GM23338 (cell line): ENCODE measurements at regions not wholly inside any gene's neighbourhood (a gene's known extent, or its start where the extent isn't known, plus 50 kb on each side); places are given as distances from the start of the nearest gene placed in this dataset.

ENCODE experiments used
- ATAC-seq: fragments of 200-7000 bp; cut with Tn5 transposase; 3 replicates; pipeline ENCODE4 v1.9.1; 2020
- DNase-seq: peaks from one replicate; pipeline ENCODE4 v3.0.0-alpha.2; 2015; ENCODE audit warnings: low spot score
- H2AFZ ChIP-seq: fragments of 200-600 bp; sonication (generic); 2 replicates; pipeline ENCODE4 v1.8.0; 2016; ENCODE audit warnings: antibody characterized with exemption, mild to moderate bottlenecking, moderate library complexity
- H3F3A ChIP-seq: fragments of 200-600 bp; sonication (generic); replicated peaks from 2 replicates; pipeline ENCODE4 v1.8.0; 2017; ENCODE audit warnings: antibody characterized with exemption, mixed run types, low read depth
- H3K27ac ChIP-seq: fragments of 200-600 bp; sonication (generic); 2 replicates; pipeline ENCODE4 v1.6.1; 2016; ENCODE audit warnings: low read depth
- H3K27me3 ChIP-seq: fragments of 200-600 bp; sonication (generic); 2 replicates; pipeline ENCODE4 v1.8.0; 2016; ENCODE audit warnings: mild to moderate bottlenecking, mixed run types, moderate library complexity; ENCODE audit not compliant: insufficient read depth
- H3K36me3 ChIP-seq: fragments of 200-600 bp; sonication (generic); 2 replicates; pipeline ENCODE4 v1.8.0; 2016; ENCODE audit warnings: mild to moderate bottlenecking; ENCODE audit not compliant: insufficient read depth
- H3K4me1 ChIP-seq: fragments of 200-600 bp; sonication (generic); 2 replicates; pipeline ENCODE4 v1.8.0; 2016; ENCODE audit warnings: mild to moderate bottlenecking, moderate library complexity; ENCODE audit not compliant: insufficient read depth
- H3K4me2 ChIP-seq: fragments of 200-600 bp; sonication (generic); 2 replicates; pipeline ENCODE4 v1.7.1; 2017; ENCODE audit warnings: mixed run types
- H3K4me3 ChIP-seq: fragments of 200-600 bp; sonication (generic); 2 replicates; pipeline ENCODE4 v1.6.1; 2016; ENCODE audit warnings: mixed run types
- H3K79me2 ChIP-seq: fragments of 200-600 bp; sonication (generic); replicated peaks from 2 replicates; pipeline ENCODE4 v1.8.0; 2017; ENCODE audit warnings: mild to moderate bottlenecking; ENCODE audit not compliant: insufficient read depth
- H3K9me2 ChIP-seq: fragments of 200-600 bp; sonication (generic); 2 replicates; pipeline ENCODE4 v1.8.0; 2017; ENCODE audit not compliant: insufficient read depth
- H4K20me1 ChIP-seq: fragments of 200-600 bp; sonication (generic); replicated peaks from 2 replicates; pipeline ENCODE4 v1.8.0; 2017; ENCODE audit warnings: mild to moderate bottlenecking; ENCODE audit not compliant: insufficient read depth
- H3K27ac Mint-ChIP-seq: 2 replicates; pipeline ENCODE4 v1.8.0; 2020; ENCODE audit warnings: inconsistent platforms, mild to moderate bottlenecking, moderate library complexity, mixed read lengths
- H3K27me3 Mint-ChIP-seq: 3 replicates; pipeline ENCODE4 v1.8.0; 2022; ENCODE audit warnings: low read depth, mild to moderate bottlenecking, moderate library complexity, mixed read lengths, inconsistent platforms; ENCODE audit not compliant: insufficient read depth, poor library complexity
- H3K36me3 Mint-ChIP-seq: 3 replicates; pipeline ENCODE4 v1.8.0; 2021; ENCODE audit warnings: low read depth, mild to moderate bottlenecking, inconsistent platforms, moderate library complexity, mixed read lengths
- H3K4me1 Mint-ChIP-seq: 3 replicates; pipeline ENCODE4 v1.8.0; 2020; ENCODE audit warnings: mild to moderate bottlenecking, inconsistent platforms, mixed read lengths
- H3K4me3 Mint-ChIP-seq: 3 replicates; pipeline ENCODE4 v1.8.0; 2021; ENCODE audit warnings: moderate library complexity, mild to moderate bottlenecking, inconsistent platforms, mixed read lengths
- H3K9me3 Mint-ChIP-seq: 3 replicates; pipeline ENCODE4 v1.8.0; 2020; ENCODE audit warnings: moderate library complexity, mild to moderate bottlenecking, inconsistent platforms, mixed read lengths
- ETS1 ChIP-seq: IDR thresholded peaks from 2 replicates; pipeline ENCODE4 v1.6.1; 2016; ENCODE audit warnings: antibody characterized with exemption
- EZH2 ChIP-seq: fragments of 200-600 bp; sonication (generic); IDR thresholded peaks from one replicate; pipeline ENCODE4 v1.8.0; 2017; ENCODE audit warnings: antibody characterized with exemption, mild to moderate bottlenecking, low read depth; ENCODE audit not compliant: unreplicated experiment
- JUNB ChIP-seq: IDR thresholded peaks from one replicate; pipeline ENCODE4 v1.6.1; 2016; ENCODE audit warnings: antibody characterized with exemption; ENCODE audit not compliant: unreplicated experiment
- NANOG ChIP-seq: IDR thresholded peaks from 2 replicates; pipeline ENCODE4 v1.6.1; 2016; ENCODE audit warnings: antibody characterized with exemption, borderline replicate concordance
- ZNF331 ChIP-seq: fragments of 250-450 bp; sonication (Bioruptor Pico); IDR thresholded peaks from 2 replicates; pipeline ENCODE4 v1.5.0; 2020; ENCODE audit warnings: low read depth, mild to moderate bottlenecking, moderate library complexity
- TF ChIP-seq, protein P1 (sequence below): fragments of 250-450 bp; sonication (Bioruptor Pico); IDR thresholded peaks from 2 replicates; pipeline ENCODE4 v1.5.0; 2020; ENCODE audit warnings: mild to moderate bottlenecking, moderate library complexity

GRCh38 chr4:45530498-45530897 is 593.4 kb downstream of the GABRG1 start:
- no peaks in the 10 kb centered on the region for H3K27me3 ChIP-seq
- no peak overlapping the region for H3K4me3 ChIP-seq
- Mint-ChIP-seq H3K27ac (no peak overlapping the region), H3K4me3 (no peak overlapping the region), H3K9me3 (peaks cover 74% of the 10 kb centered on the region), H3K4me1 (no peaks in the 10 kb centered on the region), H3K36me3 (peaks cover 30% of the 10 kb centered on the region), H3K27me3 (peaks cover 7% of the 10 kb centered on the region)
- ATAC-seq, result no peak
- no peaks in the 10 kb centered on the region for H3K9me2 ChIP-seq
- no peaks in the 10 kb centered on the region for H3K4me1 ChIP-seq
- DNase-seq, result no peak
- H3K79me2 ChIP-seq, result no peaks in the 10 kb centered on the region
- peaks cover 6% of the 10 kb centered on the region; the same call in 1 of the 2 replicates for H3K36me3 ChIP-seq
- H3K4me2 ChIP-seq, result no peak overlapping the region
- H4K20me1 ChIP-seq, result no peaks in the 10 kb centered on the region
- no peak overlapping the region for H2AFZ ChIP-seq
- TF ChIP-seq EZH2 (no peak), NANOG (no peak)
- TF ChIP-seq, protein P1, sequence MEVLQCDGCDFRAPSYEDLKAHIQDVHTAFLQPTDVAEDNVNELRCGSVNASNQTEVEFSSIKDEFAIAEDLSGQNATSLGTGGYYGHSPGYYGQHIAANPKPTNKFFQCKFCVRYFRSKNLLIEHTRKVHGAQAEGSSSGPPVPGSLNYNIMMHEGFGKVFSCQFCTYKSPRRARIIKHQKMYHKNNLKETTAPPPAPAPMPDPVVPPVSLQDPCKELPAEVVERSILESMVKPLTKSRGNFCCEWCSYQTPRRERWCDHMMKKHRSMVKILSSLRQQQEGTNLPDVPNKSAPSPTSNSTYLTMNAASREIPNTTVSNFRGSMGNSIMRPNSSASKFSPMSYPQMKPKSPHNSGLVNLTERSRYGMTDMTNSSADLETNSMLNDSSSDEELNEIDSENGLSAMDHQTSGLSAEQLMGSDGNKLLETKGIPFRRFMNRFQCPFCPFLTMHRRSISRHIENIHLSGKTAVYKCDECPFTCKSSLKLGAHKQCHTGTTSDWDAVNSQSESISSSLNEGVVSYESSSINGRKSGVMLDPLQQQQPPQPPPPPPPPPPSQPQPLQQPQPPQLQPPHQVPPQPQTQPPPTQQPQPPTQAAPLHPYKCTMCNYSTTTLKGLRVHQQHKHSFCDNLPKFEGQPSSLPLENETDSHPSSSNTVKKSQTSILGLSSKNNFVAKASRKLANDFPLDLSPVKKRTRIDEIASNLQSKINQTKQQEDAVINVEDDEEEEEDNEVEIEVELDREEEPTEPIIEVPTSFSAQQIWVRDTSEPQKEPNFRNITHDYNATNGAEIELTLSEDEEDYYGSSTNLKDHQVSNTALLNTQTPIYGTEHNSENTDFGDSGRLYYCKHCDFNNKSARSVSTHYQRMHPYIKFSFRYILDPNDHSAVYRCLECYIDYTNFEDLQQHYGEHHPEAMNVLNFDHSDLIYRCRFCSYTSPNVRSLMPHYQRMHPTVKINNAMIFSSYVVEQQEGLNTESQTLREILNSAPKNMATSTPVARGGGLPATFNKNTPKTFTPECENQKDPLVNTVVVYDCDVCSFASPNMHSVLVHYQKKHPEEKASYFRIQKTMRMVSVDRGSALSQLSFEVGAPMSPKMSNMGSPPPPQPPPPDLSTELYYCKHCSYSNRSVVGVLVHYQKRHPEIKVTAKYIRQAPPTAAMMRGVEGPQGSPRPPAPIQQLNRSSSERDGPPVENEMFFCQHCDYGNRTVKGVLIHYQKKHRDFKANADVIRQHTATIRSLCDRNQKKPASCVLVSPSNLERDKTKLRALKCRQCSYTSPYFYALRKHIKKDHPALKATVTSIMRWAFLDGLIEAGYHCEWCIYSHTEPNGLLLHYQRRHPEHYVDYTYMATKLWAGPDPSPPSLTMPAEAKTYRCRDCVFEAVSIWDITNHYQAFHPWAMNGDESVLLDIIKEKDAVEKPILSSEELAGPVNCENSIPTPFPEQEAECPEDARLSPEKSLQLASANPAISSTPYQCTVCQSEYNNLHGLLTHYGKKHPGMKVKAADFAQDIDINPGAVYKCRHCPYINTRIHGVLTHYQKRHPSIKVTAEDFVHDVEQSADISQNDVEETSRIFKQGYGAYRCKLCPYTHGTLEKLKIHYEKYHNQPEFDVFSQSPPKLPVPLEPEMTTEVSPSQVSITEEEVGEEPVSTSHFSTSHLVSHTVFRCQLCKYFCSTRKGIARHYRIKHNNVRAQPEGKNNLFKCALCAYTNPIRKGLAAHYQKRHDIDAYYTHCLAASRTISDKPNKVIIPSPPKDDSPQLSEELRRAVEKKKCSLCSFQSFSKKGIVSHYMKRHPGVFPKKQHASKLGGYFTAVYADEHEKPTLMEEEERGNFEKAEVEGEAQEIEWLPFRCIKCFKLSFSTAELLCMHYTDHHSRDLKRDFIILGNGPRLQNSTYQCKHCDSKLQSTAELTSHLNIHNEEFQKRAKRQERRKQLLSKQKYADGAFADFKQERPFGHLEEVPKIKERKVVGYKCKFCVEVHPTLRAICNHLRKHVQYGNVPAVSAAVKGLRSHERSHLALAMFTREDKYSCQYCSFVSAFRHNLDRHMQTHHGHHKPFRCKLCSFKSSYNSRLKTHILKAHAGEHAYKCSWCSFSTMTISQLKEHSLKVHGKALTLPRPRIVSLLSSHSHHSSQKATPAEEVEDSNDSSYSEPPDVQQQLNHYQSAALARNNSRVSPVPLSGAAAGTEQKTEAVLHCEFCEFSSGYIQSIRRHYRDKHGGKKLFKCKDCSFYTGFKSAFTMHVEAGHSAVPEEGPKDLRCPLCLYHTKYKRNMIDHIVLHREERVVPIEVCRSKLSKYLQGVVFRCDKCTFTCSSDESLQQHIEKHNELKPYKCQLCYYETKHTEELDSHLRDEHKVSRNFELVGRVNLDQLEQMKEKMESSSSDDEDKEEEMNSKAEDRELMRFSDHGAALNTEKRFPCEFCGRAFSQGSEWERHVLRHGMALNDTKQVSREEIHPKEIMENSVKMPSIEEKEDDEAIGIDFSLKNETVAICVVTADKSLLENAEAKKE (CRISPR knock-in tag), result no peak
- no peaks in the 10 kb centered on the region for H3F3A ChIP-seq
- no peak overlapping the region for H3K27ac ChIP-seq

GRCh38 chr4:45527160-45527559 is 596.7 kb downstream of the GABRG1 start:
- Histone ChIP-seq H3K79me2 (no peaks in the 10 kb centered on the region), H3K4me2 (no peak overlapping the region), H2AFZ (no peak overlapping the region), H3K4me3 (no peak overlapping the region), H3K27ac (no peak overlapping the region), H3K36me3 (peaks cover 6% of the 10 kb centered on the region; the same call in 1 of the 2 replicates), H3K9me2 (no peaks in the 10 kb centered on the region), H3K4me1 (no peaks in the 10 kb centered on the region), H4K20me1 (no peaks in the 10 kb centered on the region), H3F3A (no peaks in the 10 kb centered on the region), H3K27me3 (no peaks in the 10 kb centered on the region)
- H3K4me1 Mint-ChIP-seq, result no peaks in the 10 kb centered on the region
- H3K9me3 Mint-ChIP-seq, result peaks cover 61% of the 10 kb centered on the region
- H3K27ac Mint-ChIP-seq, result no peak overlapping the region
- peaks cover 3% of the 10 kb centered on the region for H3K27me3 Mint-ChIP-seq
- H3K36me3 Mint-ChIP-seq, result peaks cover 20% of the 10 kb centered on the region
- DNase-seq (no peak), ATAC-seq (no peak)
- H3K4me3 Mint-ChIP-seq, result no peak overlapping the region
- TF ChIP-seq JUNB (no peak), ETS1 (no peak), ZNF331 (no peak)
- TF ChIP-seq, protein P1 (CRISPR knock-in tag), result no peak
